GM21737 (cell line): ENCODE measurements at regions not wholly inside any gene's neighbourhood (a gene's known extent, or its start where the extent isn't known, plus 50 kb on each side); places are given as distances from the start of the nearest gene placed in this dataset.

Source experiments
- ATAC-seq: cut with Tn5 transposase; IDR thresholded peaks from one replicate; pipeline ENCODE4 v1.9.1; 2021; ENCODE audit warnings: mild to moderate bottlenecking, moderate library complexity; ENCODE audit not compliant: unreplicated experiment

DNA sequence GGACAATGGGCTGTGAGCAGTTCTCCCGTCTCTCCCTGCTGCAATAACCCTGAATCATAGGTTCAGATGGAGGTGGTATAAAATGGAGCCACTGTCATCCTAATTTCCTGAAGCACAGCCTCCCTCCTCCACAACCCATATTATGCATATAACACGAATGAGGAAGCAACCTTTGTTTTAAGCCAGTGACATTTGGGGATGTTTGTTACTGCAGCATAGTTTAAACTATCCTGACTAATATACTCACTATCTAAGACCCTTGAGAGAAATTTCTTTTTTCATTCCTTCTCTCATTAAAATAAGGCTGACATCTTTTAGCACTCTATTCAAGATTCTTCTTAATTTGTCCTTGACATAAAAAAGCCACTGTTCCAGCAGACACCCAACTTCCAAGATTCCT, 413.4 kb downstream of the SOX9 start:
- ATAC-seq, result no peak

DNA sequence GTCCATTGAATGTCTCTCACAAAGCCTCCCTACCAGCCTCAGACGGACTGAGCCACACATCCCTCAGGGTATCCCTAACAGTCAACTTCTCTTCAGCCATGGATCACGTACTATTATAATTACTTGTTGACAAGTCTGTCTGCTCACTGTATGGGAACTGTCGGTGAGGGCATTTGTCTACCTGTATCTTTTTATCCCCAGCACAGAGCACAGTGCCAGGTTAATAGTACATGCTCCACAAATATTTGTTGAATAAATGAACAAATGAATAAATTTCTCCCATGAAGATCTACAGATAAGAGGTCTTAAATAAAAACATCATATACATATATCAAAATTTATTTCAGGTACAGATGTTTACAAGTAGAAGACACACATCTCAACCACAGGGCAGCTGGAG, 414.0 kb downstream of the SOX9 start:
- no peak for ATAC-seq

DNA sequence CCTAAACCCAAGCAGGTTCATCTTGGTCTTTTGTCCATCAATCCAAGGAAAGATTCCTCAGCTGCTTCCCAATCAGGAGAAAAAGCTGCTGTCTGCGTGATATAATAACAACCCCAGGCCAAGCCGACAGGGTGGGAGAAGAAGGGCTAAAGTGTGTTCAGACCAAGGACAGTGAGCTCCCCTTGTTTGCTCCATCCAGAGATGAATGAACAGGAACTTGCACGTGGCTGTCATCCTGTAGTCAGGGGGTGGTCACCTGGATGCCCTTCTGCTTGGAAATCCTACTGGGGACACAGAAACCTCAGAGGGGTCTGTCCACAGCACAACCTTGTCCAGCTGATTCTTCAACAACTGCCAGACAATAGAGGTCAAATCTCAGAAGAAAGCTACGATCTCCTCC, 414.5 kb downstream of the SOX9 start:
- ATAC-seq, result no peak

DNA sequence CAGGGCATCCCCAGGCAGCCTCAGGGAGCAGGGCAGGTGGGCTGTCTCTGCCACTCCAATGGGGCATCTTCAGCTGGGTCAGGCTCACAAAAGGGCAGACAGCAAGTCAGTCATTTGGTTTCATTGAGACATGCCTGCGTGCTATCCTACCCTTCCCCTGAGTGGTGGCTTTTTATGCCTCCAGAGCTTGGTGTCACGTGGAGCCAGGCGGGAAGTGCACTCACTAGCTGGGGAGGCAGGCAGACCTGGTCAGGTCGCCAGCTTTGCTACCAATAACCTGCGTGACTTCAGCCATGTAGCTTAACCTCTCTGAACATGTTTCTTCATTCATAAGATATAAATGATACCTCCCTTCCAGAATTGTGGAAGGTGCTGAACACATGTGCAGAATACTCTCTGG, 415.0 kb downstream of the SOX9 start:
- no peak for ATAC-seq

DNA sequence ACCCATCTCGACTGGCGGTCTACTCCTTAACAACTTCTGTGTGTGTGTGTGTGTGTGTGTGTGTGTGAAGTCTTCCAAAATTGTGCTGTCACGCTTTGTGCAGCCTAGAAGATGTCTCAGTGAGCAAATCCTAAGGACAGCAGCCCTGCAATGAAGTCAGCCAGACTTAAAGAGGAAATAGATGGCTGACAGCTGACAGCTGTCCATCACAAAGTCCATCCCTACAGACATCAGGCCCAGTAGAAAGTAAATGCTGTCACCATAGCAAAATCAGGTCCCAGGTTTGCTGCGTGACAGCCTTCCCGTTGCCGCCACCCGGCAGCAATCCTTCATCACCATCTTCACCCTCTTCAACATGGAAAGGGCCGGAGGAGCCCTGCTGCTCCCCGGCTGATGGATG, 416.0 kb downstream of the SOX9 start:
- ATAC-seq, result no peak

DNA sequence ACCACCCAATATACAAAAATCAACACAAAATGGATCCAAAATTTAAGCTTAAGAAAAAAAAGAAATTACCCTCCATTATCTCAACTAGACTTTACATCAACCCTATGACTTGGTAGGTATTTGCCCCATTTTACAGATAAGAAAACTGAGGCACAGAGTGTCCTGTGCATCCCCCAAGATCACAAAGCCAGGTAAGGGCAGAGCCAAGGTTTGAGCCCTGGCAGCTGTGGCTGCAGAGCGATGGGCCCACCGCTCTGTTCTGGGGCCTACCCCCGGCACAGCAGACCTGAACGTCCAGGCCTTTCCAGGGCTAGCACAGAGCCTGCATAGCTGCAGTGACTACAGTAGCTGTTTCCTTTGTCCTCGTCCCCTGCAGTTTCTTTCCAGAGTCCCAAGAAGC, 417.6 kb downstream of the SOX9 start:
- ATAC-seq, result no peak

DNA sequence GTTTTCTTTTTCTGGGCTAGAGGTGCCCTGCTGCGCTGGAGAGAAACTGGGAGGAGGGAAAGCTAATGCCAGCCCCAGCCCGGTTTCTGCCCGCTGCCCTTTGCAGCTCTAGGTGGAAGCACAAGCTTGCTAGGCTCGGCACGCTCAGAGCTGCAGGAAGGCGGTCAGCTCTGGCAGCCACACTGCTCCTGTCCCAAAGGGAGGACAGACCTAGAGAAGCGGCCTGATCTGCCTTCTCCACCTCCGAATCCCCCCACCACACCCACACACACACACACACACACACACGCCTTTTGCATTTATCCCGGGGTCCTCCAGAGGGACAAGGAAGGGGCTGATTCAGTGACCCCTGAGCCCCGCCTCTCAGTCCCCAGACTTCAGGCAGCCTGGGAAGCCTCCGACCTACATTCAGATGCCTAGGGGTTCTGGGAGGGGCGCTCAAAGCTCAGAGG, 418.1 kb downstream of the SOX9 start:
- no peak for ATAC-seq

DNA sequence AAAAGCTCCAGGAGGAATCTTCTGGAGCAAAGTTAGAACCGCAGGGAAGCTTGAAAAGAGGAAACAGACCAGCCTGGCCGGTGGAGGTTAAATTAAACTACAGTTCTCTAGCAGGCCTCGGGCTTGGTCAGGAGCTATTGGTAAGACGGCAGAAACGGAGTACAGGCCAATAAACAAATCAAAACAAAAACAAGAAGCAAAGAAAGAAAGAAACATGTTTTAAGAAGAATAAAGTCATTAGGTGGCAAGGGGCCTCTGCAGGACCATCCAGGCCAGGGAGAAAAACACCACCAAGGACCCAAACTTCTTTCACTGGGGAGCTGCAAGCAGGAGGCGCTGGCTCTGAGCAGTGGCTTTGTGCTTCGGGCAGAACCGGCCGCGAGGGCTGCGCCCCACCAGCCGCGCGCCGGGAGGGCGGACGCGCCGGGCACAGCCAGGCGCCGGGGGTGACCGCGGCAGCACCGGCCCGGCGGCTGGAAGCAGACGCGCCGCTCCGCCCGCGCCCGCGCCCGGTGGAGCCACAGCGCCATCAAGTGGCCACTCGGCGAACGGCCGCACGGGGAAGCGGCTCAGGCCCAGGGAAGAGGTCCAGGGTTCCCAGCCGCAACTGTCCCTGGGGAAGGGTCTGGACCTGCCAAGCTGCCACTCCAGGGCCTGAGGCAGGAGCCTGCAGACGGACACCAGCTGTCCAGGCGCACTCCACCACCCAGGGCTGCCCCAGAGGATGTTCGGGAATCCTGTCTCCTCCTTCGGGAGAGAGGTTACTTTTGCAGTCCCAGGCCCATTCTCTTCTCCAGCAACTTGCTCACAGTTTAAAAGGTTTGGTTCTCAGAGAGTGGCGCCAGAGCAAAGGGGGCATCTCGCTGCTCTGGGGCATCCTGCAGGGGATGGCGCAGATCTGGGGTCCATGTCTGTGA, 419.4 kb downstream of the SOX9 start:
- peak; percentile 88 for ATAC-seq

DNA sequence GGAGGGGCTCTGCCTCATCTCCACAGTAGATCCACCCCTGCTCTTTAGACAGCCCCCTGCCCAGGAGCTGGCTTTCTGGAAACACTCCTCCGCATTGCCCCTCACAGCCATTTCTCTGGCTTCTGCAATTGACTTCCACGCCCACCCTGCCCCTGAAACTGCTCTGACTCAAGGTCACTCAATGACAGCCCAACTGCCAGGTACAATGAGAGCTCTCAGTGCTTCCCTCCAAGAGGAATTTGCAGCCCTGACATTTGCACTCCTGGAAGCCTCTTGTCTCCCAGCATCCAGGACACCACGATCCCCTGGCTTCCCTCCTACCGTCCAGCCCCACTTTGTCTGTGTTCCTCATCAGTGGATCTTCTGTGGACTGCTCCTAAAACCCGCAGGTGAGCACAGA, 421.5 kb downstream of the SOX9 start:
- ATAC-seq, result no peak

DNA sequence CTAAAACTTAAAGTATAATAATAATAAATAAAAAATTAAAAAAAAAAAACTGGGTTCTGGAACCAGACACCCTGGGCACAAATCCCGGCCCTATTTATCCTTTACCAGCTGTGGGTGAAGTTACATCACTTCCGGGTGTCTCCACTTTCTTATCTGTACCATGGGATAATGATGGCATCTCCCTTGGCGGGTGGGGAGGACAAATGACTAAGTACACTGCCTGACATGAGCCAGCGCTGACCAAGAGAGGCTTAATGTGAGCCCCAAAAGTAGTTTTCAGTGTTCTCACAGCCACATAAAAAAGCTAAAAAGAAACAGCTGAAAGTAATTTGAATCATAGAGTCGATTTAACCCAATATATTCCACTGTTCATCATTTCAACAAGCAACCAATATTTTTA, 424.9 kb downstream of the SOX9 start:
- no peak for ATAC-seq

DNA sequence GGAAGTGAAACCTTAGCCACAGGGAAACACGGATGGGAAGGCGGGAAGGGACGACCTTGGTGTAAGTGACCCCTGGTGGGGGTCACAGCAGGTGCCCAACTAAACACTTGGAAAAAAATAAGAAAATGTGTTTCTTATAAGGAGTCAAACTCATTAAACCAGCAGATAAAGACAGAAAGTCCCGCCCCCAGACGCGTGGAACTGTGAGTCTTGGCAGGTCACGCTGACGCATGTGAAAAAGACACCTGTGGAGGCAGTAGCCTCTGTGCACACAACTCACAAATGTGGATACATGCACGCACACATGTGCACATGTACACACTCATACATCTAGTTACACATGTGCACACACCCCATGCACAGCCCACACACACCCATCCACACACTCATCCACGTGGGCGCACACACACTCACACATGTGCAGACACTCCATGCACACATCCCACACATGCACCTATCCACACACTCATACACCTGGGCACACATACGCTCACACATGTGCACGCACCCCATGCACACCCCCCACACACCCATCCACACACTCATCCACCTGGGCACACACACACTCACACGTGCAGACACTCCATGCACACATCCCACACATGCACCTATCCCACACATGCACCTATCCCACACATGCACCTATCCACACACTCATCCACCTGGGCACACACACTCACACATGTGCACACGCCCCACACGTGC, 432.4 kb downstream of the SOX9 start:
- no peak for ATAC-seq

DNA sequence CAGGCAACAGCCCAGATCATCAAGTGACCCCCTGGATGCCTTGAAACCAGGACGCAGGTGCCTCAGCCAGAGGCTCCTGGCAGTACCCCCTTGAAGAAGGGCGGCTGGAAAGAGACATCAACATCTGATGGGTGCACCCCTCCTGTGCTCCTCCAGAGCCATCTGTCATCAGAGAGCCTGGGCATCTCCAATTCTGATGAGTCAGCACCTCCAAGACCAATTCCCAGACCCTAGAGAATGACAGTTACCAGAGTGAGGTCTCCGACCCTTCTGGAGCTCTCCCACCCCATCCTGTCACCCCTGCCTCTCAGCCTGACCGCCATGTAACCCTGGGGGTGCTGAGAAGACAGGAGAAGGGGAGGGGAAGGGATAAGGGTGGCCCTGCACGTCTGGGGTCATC, 433.7 kb downstream of the SOX9 start:
- no peak for ATAC-seq

DNA sequence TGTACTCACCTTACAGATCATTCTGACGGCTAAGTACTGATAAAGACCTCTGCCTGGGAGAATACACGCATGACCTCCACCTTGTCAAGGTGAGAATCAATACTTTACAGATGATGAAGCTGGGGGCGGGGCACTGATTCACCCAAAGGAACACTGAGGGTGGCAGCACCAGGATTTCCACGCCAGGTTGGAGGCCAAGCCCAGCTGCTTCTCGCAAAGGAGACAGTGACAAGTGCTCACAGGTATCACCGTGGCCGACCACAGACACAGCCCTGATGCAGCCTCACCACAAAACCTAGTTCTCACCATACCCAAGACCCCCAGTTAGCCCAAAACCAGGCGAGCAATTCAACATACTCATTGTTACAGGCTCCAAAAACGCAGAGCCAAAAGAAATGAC, 434.2 kb downstream of the SOX9 start:
- no peak for ATAC-seq

DNA sequence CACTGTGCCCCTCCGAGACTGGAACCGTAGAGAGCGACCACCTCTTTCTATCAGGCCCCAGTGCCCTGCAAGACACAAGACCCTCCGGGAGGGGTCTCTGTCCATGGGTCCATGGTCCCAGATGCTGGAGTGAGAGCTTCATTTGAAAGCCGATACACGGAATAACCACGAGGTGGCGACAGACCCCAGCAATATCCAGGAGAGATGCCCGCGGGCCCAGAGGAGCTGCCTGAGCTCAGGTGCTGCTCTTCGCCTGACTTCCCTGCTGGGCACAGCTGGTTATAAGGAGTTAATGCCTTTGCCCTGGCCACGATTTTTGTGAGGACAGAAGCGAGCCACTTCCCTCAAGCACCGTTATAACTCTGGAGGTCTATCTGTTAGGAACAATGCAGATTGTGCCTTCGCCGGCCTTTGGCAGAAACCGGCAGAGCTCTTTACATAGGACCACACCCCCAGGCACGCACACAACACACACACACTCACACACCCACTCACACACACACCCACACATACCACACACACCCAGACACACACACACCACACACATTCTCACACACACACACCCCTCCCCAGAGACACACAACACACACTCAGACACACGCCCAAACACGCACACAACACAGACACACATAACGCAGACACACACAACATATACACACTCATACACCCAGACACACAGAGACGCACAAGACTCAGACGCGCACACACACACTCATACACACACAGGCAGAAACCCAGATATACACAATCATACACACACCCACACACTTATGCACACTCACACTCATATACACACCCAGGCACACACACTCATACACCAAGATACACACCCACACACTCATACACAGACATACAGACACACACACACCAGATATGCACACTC, 436.4 kb downstream of the SOX9 start:
- no peak for ATAC-seq

DNA sequence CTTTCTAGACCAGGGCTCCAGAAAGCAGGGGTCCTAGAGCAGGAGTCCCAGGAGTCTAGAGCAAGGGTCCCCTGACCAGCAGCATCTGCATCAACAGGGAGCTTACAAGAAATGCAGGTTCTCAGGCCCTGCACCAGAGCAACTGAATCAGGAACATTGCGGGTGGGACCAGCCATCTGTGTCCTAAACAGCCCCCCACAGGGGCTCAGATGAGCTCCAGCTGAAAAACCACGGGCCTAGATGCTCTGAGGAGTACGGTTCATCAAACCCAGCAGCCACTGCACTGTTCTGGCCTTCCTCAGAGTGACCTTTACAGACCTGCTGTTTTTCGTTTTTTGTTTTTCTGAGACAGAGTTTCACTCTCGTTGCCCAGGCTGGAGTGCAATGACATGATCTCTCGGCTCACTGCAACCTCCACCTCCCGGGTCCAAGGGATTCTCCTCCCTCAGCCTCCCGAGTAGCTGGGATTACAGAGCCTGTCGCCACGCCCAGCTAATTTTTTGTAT, 438.2 kb downstream of the SOX9 start:
- ATAC-seq, result no peak

DNA sequence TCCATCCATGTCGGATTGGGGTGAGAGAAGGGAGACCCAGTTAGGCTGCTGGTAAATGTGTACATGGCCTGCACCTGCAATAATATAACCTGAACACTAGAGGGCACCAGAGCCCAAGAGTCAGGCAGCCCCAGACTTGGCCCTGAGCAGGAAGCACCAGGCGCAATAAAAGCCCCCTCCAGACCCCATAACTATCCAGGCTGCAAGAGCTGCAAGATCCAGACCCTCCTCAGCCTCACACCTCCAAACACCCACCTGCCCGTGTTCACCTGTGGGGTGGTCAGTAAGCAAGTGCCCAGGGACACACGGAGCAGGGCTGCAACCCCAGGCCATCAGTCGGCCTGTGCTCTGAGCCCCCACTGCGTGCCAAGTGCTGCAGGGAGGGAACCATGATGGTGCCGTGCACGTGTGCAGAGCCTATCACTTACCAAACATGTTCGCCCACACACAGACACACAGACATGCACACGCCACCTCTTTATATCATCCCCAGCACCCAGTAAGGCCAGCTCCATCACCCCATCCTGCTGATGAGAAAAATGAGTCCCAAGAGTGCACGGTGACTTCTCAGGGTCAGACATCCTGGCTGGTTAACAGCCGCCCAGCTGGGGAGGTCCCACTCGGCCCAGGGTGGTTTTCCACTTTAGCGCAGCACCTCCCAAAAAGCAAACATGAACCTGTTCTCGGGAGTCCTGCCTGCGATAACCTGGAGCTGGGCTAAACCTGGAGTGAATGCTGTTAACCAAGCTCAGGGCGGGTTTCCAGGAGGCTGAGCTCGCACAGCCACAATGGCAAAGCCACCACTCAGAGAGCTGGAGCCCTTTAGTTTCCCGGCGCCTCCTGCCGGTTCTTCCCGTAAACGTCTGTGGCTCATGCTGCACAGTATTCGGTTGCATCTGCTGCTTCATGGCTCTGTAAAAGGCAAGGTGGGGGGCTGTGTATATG, 439.8 kb downstream of the SOX9 start:
- ATAC-seq, result no peak

DNA sequence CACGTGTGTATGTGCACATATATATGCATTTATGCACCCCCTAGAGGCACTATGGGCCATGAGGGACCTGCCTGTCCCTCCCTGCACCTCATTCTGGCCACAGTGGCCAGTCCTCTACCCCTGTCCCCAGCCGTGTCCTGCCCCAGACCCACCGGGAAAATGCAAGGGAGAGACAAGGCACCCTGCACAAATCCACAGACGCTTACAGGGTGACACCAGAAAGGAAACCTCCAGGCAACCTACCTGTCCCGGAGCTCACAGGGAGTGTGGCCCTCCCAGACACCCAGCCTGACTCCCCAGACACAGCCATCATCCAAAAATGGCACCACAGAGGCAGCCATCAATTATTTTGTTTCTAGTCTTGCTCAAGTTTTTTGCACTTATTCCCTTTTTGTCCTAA, 440.4 kb downstream of the SOX9 start:
- ATAC-seq, result no peak

DNA sequence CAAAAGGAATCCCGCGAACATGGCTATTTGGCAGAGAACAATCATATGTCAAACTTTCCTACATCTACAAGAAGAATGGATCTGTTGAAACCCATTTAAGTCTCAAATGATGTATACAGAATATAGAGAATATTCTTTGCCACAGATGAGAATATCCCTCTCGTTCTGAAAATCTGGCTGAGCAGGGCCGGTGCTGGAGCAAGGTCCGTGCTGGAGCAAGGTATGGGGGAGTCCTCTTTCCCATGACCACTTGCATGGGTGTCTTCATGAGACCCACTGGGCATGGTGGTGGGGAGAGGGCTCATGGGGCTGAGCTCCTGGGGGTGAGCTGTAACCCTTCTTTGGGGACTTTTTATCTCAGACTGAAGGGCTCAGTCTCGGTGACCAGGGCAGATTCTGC, 440.9 kb downstream of the SOX9 start:
- ATAC-seq, result no peak

DNA sequence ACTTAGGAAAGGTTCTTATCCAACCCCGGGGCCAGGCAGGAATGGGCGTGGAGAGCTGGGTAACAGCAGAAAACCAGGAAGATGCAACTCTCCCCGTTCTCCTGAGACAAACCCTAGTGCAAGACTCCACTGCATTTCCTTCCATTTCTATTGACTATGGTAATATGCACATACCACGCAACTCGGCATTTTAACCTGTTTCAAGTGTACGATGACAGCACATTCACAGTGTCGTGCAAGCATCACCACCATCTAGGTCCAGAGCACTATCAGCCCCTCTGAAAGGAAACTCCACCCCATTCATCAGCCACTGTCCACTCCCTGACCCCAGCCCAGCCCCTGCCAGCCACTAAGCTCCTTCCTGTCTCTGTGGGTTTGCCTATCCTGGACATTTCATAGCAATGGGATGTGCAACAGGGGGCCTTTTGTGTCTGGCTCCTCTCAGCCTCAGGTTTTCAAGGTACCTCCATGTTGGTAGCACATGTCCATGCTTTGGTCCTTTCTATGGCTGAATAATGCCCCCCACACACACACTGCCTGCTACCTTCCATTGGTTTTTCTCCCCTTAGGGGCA, 441.9 kb downstream of the SOX9 start:
- no peak for ATAC-seq

DNA sequence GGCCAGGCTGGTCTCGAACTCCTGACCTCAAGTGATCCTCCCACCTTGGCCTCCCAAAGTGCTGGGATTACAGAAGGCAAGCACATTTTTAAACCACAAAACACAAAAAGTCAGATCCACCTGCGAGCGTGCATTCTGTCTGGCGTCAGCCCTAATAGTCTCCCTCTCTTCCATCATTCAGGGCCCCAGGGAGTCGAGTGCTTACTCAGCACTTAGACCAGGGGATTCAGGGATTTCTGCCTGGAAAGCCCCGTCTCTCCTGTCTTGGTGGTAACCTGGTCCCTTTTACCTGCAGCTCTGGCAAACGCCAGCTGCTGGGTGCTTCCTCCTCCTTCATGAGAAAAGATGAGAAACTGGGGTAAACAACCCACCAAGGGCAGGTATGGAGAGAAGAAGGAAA, 443.1 kb downstream of the SOX9 start:
- no peak for ATAC-seq
